GM19468 (cell line): ENCODE measurements at regions not wholly inside any gene's neighbourhood (a gene's known extent, or its start where the extent isn't known, plus 50 kb on each side); places are given as distances from the start of the nearest gene placed in this dataset.

Experiments used
- ATAC-seq: cut with Tn5 transposase; IDR thresholded peaks from one replicate; pipeline ENCODE4 v1.9.1; 2021; ENCODE audit warnings: mild to moderate bottlenecking, moderate library complexity, moderate number of reproducible peaks; ENCODE audit not compliant: unreplicated experiment; ENCODE audit errors: extremely low read depth

- no peak for ATAC-seq
These were observed 787.2 kb downstream of the GALC start for GRCh38 chr14:87205811-87206210.

GRCh38 chr14:87203346-87203745 is 789.6 kb downstream of the GALC start:
- ATAC-seq = no peak

- ATAC-seq = no peak
These were observed 793.6 kb downstream of the GALC start for GRCh38 chr14:87199381-87199780.

- no peak for ATAC-seq
These were observed 796.5 kb downstream of the GALC start for GRCh38 chr14:87196436-87196835.

- ATAC-seq = no peak
These were observed 805.2 kb downstream of the GALC start for GRCh38 chr14:87187786-87188185.

- no peak for ATAC-seq
These were observed 806.2 kb downstream of the GALC start for GRCh38 chr14:87186737-87187136.

- ATAC-seq = no peak
These were observed 806.9 kb downstream of the GALC start for GRCh38 chr14:87185961-87186560.

GRCh38 chr14:87184180-87184579 is 808.8 kb downstream of the GALC start:
- ATAC-seq = no peak

GRCh38 chr14:87181288-87181687 is 811.7 kb downstream of the GALC start:
- no peak for ATAC-seq

GRCh38 chr14:87179936-87180335 is 813.0 kb downstream of the GALC start:
- ATAC-seq = no peak

- ATAC-seq = no peak
These were observed 814.7 kb downstream of the GALC start for GRCh38 chr14:87178277-87178676.

- ATAC-seq = no peak
These were observed 817.8 kb downstream of the GALC start for GRCh38 chr14:87175175-87175574.

GRCh38 chr14:87171141-87171540 is 821.8 kb downstream of the GALC start:
- no peak for ATAC-seq

GRCh38 chr14:87170179-87170578 is 822.8 kb downstream of the GALC start:
- ATAC-seq = no peak

GRCh38 chr14:87169362-87169761 is 823.6 kb downstream of the GALC start:
- no peak for ATAC-seq

- no peak for ATAC-seq
These were observed 831.5 kb downstream of the GALC start for GRCh38 chr14:87161502-87161901.

GRCh38 chr14:87160989-87161388 is 832.0 kb downstream of the GALC start:
- no peak for ATAC-seq

- ATAC-seq = no peak
These were observed 834.7 kb downstream of the GALC start for GRCh38 chr14:87158283-87158682.

- ATAC-seq = no peak
These were observed 836.1 kb downstream of the GALC start for GRCh38 chr14:87156878-87157277.

- no peak for ATAC-seq
These were observed 837.0 kb downstream of the GALC start for GRCh38 chr14:87155856-87156488.

- no peak for ATAC-seq
These were observed 839.1 kb downstream of the GALC start for GRCh38 chr14:87153901-87154300.

GRCh38 chr14:87153391-87153790 is 839.6 kb downstream of the GALC start:
- ATAC-seq = no peak
